OCI-LY7 (cell line): ENCODE measurements at regions not wholly inside any gene's neighbourhood (a gene's known extent, or its start where the extent isn't known, plus 50 kb on each side); places are given as distances from the start of the nearest gene placed in this dataset.

Experiments used
- EZH2phosphoT487 ChIP-seq: fragments of 200-600 bp; sonication (generic); IDR thresholded peaks from 2 replicates; pipeline ENCODE4 v1.6.1; 2018; ENCODE audit warnings: low read depth, borderline replicate concordance, mild to moderate bottlenecking, mixed run types, antibody characterized with exemption, low read length, moderate library complexity, mixed read lengths
- TF ChIP-seq, protein P1 (sequence below): fragments of 200-600 bp; sonication (generic); conservative IDR thresholded peaks from 2 replicates; pipeline ENCODE4 v1.5.1; 2014; ENCODE audit warnings: mild to moderate bottlenecking, antibody characterized with exemption, low read length, moderate library complexity, mixed read lengths

GRCh38 chr16:62965831-62966230 lies 929.6 kb upstream of the CDH8 start:
- TF ChIP-seq, protein P1, sequence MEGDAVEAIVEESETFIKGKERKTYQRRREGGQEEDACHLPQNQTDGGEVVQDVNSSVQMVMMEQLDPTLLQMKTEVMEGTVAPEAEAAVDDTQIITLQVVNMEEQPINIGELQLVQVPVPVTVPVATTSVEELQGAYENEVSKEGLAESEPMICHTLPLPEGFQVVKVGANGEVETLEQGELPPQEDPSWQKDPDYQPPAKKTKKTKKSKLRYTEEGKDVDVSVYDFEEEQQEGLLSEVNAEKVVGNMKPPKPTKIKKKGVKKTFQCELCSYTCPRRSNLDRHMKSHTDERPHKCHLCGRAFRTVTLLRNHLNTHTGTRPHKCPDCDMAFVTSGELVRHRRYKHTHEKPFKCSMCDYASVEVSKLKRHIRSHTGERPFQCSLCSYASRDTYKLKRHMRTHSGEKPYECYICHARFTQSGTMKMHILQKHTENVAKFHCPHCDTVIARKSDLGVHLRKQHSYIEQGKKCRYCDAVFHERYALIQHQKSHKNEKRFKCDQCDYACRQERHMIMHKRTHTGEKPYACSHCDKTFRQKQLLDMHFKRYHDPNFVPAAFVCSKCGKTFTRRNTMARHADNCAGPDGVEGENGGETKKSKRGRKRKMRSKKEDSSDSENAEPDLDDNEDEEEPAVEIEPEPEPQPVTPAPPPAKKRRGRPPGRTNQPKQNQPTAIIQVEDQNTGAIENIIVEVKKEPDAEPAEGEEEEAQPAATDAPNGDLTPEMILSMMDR, result no peak
- no peak for TF ChIP-seq EZH2phosphoT487
